OCI-LY1 (cell line): ENCODE measurements at regions not wholly inside any gene's neighbourhood (a gene's known extent, or its start where the extent isn't known, plus 50 kb on each side); places are given as distances from the start of the nearest gene placed in this dataset.

Experiments
- CTCF ChIP-seq: fragments of 200-600 bp; sonication (generic), shearing (Covaris generic); IDR thresholded peaks from 2 replicates; pipeline ENCODE4 v1.5.1; 2017; ENCODE audit warnings: mild to moderate bottlenecking, antibody characterized with exemption, low read length, moderate library complexity, mixed read lengths
- EZH2 ChIP-seq: fragments of 200-600 bp; sonication (generic), shearing (Covaris generic); IDR thresholded peaks from 2 replicates; pipeline ENCODE4 v1.8.0; 2017; ENCODE audit warnings: borderline replicate concordance, mixed run types, mild to moderate bottlenecking, antibody characterized with exemption, low read length, moderate library complexity, mixed read lengths

- TF ChIP-seq CTCF (no peak), EZH2 (no peak)
Observed at GRCh38 chr7:142313528-142313927, 55.7 kb upstream of the PRSS58 start.
